ENCODE measurements at regions not wholly inside any gene's neighbourhood (a gene's known extent, or its start where the extent isn't known, plus 50 kb on each side); places are given as distances from the start of the nearest gene placed in this dataset.

DNA sequence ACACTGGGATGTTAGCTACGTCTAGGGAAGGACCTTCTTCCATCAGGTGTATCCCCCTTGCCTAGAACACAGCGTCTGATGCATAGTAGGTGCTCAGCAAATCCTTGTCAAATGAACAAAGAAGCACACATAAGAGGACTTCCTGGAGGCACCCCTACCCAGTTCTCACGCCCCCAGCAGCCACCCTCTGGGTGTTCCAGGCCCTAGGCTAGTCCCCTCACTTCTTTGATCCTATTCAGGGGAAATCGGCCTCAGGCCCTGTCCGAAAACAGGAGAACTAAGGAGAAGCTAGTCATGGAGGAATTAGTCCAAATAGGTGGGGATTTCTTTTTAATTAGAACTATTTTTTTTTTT lies 84.7 kb upstream of the SIRPA start:
- DNase-seq: no peak
- H3K4me1 Mint-ChIP-seq (ENCODE audit: low read depth): peaks cover 6% of the 10 kb centered on the region
- ATAC-seq: no peak
- H3K27ac Mint-ChIP-seq: no peak overlapping the region
- intact Hi-C loops (cut with micrococcal nuclease): no loop called here
- POLR2A ChIA-PET: no interaction called here
- CTCF ChIA-PET: interaction anchor here (1.4 to 2.6 kb wide), 2 partner anchors 8 to 46 kb away, joined by 3 to 12 read pairs; no protein-coding TSS in a partner anchor
- H3K4me3 Mint-ChIP-seq: no peak overlapping the region
- no peaks in the 10 kb centered on the region for H3K36me3 Mint-ChIP-seq (ENCODE audit: low read depth)
- H3K9me3 Mint-ChIP-seq: no peaks in the 10 kb centered on the region
- TF ChIP-seq, protein P1, sequence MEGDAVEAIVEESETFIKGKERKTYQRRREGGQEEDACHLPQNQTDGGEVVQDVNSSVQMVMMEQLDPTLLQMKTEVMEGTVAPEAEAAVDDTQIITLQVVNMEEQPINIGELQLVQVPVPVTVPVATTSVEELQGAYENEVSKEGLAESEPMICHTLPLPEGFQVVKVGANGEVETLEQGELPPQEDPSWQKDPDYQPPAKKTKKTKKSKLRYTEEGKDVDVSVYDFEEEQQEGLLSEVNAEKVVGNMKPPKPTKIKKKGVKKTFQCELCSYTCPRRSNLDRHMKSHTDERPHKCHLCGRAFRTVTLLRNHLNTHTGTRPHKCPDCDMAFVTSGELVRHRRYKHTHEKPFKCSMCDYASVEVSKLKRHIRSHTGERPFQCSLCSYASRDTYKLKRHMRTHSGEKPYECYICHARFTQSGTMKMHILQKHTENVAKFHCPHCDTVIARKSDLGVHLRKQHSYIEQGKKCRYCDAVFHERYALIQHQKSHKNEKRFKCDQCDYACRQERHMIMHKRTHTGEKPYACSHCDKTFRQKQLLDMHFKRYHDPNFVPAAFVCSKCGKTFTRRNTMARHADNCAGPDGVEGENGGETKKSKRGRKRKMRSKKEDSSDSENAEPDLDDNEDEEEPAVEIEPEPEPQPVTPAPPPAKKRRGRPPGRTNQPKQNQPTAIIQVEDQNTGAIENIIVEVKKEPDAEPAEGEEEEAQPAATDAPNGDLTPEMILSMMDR (IDR thresholded peaks at IDR 0.05): no peak
- peaks cover 22% of the 10 kb centered on the region for H3K27me3 Mint-ChIP-seq

DNA sequence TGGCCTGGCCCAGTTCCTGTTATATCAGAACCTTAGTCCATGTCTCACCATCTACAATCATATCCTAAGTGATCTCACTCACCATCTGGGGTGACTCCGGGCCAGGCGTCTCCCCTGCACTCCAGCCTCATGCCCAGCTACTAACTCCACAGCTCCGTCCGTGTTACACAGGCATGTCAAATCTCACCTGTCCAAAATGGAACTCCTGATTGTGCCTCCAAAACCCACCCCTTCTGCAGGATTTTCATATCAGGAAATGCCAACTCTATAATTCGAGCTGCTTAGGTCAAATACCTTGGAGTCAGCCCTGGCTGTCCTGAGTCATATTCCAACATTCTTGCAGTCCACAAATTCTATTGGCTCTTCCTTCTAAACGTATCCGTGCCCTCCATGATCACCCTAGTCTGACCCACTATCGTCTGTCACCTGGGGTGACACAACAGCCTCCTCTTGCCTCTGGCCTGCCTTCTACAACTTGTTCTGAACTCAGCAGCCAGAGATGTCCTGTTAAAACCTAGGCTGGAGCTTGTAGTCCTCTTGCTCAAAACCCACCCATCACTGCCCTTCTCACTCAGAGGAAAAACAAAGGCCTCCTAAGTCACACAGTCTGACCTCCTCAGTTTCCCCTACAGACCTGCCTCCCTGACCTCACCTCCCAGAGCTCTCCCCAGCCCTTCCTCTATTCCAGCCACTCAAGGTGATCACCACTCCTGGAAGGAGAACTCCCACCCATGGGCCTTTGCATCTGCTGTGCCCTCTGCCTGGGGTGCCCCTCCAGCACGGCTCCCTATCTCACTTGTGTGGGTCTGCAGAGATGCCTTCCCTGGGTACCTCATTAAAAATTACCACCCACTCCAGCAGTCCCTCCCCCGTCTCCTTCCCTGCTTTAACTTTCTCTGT lies 85.3 kb upstream of the SIRPA start:
- ATAC-seq (no peak), DNase-seq (no peak)
- no peak overlapping the region for H3K27ac Mint-ChIP-seq
- intact Hi-C loops (cut with micrococcal nuclease): loop anchor here (10.0 kb wide), 1 partner anchor 285 kb away; no protein-coding TSS in a partner anchor
- peaks cover 6% of the 10 kb centered on the region for H3K4me1 Mint-ChIP-seq (ENCODE audit: low read depth)
- H3K27me3 Mint-ChIP-seq: peaks cover 20% of the 10 kb centered on the region
- no peaks in the 10 kb centered on the region for H3K36me3 Mint-ChIP-seq (ENCODE audit: low read depth)
- TF ChIP-seq, protein P1 (IDR thresholded peaks at IDR 0.05): no peak
- CTCF ChIA-PET: interaction anchor here (1.4 to 2.6 kb wide), 2 partner anchors 8 to 46 kb away, joined by 3 to 12 read pairs; no protein-coding TSS in a partner anchor
- no peaks in the 10 kb centered on the region for H3K9me3 Mint-ChIP-seq
- no peak overlapping the region for H3K4me3 Mint-ChIP-seq
- POLR2A ChIA-PET: no interaction called here

DNA sequence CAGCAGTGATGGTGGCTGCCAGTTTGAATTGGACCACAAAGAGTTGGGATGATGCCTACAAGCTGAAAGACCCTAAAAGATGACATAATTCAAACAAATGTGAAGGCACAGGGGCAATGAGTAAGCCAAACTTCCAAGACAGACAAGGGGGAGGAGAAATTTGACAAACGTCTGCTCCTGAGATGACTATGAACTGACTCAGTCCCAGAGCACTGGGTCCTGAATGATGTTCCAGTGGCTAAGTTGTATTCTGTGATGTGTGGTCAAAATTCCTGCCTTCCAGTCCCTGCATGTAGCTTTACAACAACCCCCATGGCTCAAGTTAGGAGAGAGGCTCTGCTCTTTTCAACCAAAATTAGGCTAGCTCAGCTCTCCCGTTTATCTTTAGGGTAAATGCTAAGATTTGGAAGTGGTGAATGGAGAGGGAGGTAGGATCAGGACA lies 86.1 kb upstream of the SIRPA start:
- DNase-seq (no peak), ATAC-seq (no peak)
- Mint-ChIP-seq H3K4me1 (ENCODE audit: low read depth) (peaks cover 6% of the 10 kb centered on the region), H3K36me3 (ENCODE audit: low read depth) (no peaks in the 10 kb centered on the region), H3K4me3 (no peak overlapping the region), H3K9me3 (no peaks in the 10 kb centered on the region), H3K27ac (no peak overlapping the region), H3K27me3 (peaks cover 22% of the 10 kb centered on the region)
- CTCF ChIA-PET: no interaction called here
- intact Hi-C loops (cut with micrococcal nuclease): loop anchor here (10.0 kb wide), 1 partner anchor 286 kb away; no protein-coding TSS in a partner anchor
- POLR2A ChIA-PET: no interaction called here
- TF ChIP-seq, protein P1 (IDR thresholded peaks at IDR 0.05): no peak

DNA sequence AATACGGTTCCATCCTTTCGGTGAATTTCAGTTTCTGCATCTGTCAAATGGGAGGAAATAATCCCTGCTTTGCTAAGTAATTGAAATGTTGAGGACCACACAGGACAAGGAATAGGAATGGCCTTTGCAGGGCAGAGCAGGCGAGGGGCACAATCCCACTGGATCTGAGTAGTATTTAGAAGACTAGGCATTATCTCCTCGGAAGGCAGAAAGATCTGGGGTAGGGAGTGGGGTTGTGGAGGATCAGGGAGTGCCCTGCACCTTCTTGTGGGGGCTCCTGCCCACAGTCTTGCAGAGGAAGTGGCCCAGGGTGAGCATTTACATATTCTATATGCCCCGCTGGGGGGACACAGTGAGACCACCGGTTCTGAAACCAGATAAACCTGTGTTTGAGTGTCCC lies 87.1 kb upstream of the SIRPA start:
- no peak overlapping the region for H3K27ac Mint-ChIP-seq
- H3K27me3 Mint-ChIP-seq: peaks cover 23% of the 10 kb centered on the region
- no peak overlapping the region for H3K4me3 Mint-ChIP-seq
- H3K4me1 Mint-ChIP-seq (ENCODE audit: low read depth): peaks cover 6% of the 10 kb centered on the region
- ATAC-seq: no peak
- intact Hi-C loops (cut with micrococcal nuclease): loop anchor here (10.0 kb wide), 1 partner anchor 287 kb away; no protein-coding TSS in a partner anchor
- TF ChIP-seq, protein P1 (IDR thresholded peaks at IDR 0.05): no peak
- no peaks in the 10 kb centered on the region for H3K36me3 Mint-ChIP-seq (ENCODE audit: low read depth)
- no peak for DNase-seq
- POLR2A ChIA-PET: no interaction called here
- CTCF ChIA-PET: interaction anchor here (0.6 kb wide), 1 partner anchor 31 kb away, joined by 3 read pairs; no protein-coding TSS in a partner anchor
- H3K9me3 Mint-ChIP-seq: no peaks in the 10 kb centered on the region

DNA sequence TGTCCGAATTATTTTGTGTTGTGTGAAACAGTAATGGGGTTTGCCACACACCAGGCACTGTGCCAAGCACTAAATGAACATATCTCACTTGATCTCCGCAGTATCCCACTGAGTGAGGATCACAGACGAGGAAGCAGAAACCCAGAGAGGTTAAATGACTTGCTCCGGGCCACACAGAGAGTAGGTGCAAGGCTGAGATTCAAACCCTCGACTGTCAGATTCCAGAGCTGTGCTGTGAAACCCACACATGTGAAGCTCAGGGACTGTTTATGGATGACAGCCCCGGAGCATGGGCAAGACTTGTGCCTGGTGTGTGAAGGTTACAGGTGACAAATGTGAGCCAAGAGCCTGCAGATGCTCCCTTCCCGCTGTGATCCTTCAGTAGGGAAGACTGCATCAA lies 87.8 kb upstream of the SIRPA start:
- intact Hi-C loops (cut with micrococcal nuclease): loop anchor here (10.0 kb wide), 1 partner anchor 287 kb away; no protein-coding TSS in a partner anchor
- no peaks in the 10 kb centered on the region for H3K36me3 Mint-ChIP-seq (ENCODE audit: low read depth)
- ChIA-PET CTCF (interaction anchor here (0.6 kb wide), 1 partner anchor 30 kb away, joined by 3 read pairs; no protein-coding TSS in a partner anchor), POLR2A (no interaction called here)
- ATAC-seq: no peak
- peaks cover 10% of the 10 kb centered on the region for H3K4me1 Mint-ChIP-seq (ENCODE audit: low read depth)
- no peak overlapping the region for H3K4me3 Mint-ChIP-seq
- no peak for DNase-seq
- no peaks in the 10 kb centered on the region for H3K9me3 Mint-ChIP-seq
- peaks cover 29% of the 10 kb centered on the region for H3K27me3 Mint-ChIP-seq
- TF ChIP-seq, protein P1 (IDR thresholded peaks at IDR 0.05): no peak
- H3K27ac Mint-ChIP-seq: no peak overlapping the region

All from activated CD8-positive, alpha-beta T cell treated with anti-CD3 and anti-CD28 coated beads for 36 hours (primary cell).